SK-N-SH treated with all-trans-retinoic acid at 6 μM for 48 hours (cell line): ENCODE measurements at regions not wholly inside any gene's neighbourhood (a gene's known extent, or its start where the extent isn't known, plus 50 kb on each side); places are given as distances from the start of the nearest gene placed in this dataset.

ENCODE experiments used
- ATAC-seq: fragments of 200-7000 bp; cut with Tn5 transposase; 3 replicates; pipeline ENCODE4 v1.9.1; 2020; ENCODE audit warnings: mild to moderate bottlenecking, moderate library complexity
- ARNTL ChIP-seq: fragments of 450-650 bp; formaldehyde crosslinking; IDR thresholded peaks from 2 replicates; pipeline ENCODE4 v1.5.0; 2020; ENCODE audit warnings: low read depth, mild to moderate bottlenecking, moderate library complexity, borderline replicate concordance
- BACH2 ChIP-seq: fragments of 250-450 bp; sonication (Bioruptor Pico); IDR thresholded peaks from 2 replicates; pipeline ENCODE4 v1.9.0; 2021; ENCODE audit warnings: mild to moderate bottlenecking, borderline replicate concordance
- CREB5 ChIP-seq: fragments of 250-450 bp; sonication (Bioruptor Pico); IDR thresholded peaks from 2 replicates; pipeline ENCODE4 v1.5.1; 2020; ENCODE audit warnings: low read depth, mild to moderate bottlenecking, moderate library complexity
- CSDC2 ChIP-seq: fragments of 250-450 bp; sonication (Bioruptor Pico); IDR thresholded peaks from 2 replicates; pipeline ENCODE4 v1.5.0; 2020; ENCODE audit warnings: mild to moderate bottlenecking, moderate library complexity
- CSRNP3 ChIP-seq: fragments of 250-450 bp; sonication (Bioruptor Pico); IDR thresholded peaks from 2 replicates; pipeline ENCODE4 v1.5.1; 2021; ENCODE audit warnings: mild to moderate bottlenecking, moderate library complexity
- ESRRG ChIP-seq: fragments of 250-450 bp; sonication (Bioruptor Pico); IDR thresholded peaks from 2 replicates; pipeline ENCODE4 v1.6.1; 2021; ENCODE audit warnings: mild to moderate bottlenecking
- GLIS3 ChIP-seq: fragments of 250-450 bp; sonication (Bioruptor Pico); IDR thresholded peaks from 2 replicates; pipeline ENCODE4 v1.5.0; 2020; ENCODE audit warnings: mild to moderate bottlenecking, moderate library complexity
- OSR1 ChIP-seq: fragments of 250-450 bp; sonication (Bioruptor Pico); IDR thresholded peaks from 2 replicates; pipeline ENCODE4 v1.8.0; 2022; ENCODE audit warnings: moderate library complexity, mild to moderate bottlenecking, inconsistent platforms
- PATZ1 ChIP-seq: fragments of 250-450 bp; sonication (Bioruptor Pico); IDR thresholded peaks from 2 replicates; pipeline ENCODE4 v1.8.0; 2020; ENCODE audit warnings: mild to moderate bottlenecking, moderate library complexity, borderline replicate concordance
- PPARA ChIP-seq: fragments of 250-450 bp; sonication (Bioruptor Pico); IDR thresholded peaks from 2 replicates; pipeline ENCODE4 v1.5.0; 2020; ENCODE audit warnings: mild to moderate bottlenecking, borderline replicate concordance
- RARB ChIP-seq: fragments of 250-450 bp; sonication (Bioruptor Pico); IDR thresholded peaks from 2 replicates; pipeline ENCODE4 v1.8.0; 2021; ENCODE audit warnings: mild to moderate bottlenecking, moderate library complexity
- SNAI2 ChIP-seq: fragments of 250-450 bp; sonication (Bioruptor Pico); IDR thresholded peaks from 2 replicates; pipeline ENCODE4 v1.5.0; 2020; ENCODE audit warnings: mild to moderate bottlenecking, moderate library complexity
- TCF4 ChIP-seq: fragments of 250-450 bp; sonication (Bioruptor Pico); IDR thresholded peaks from 2 replicates; pipeline ENCODE4 v1.8.0; 2021; ENCODE audit warnings: mild to moderate bottlenecking, moderate library complexity, borderline replicate concordance
- TOX ChIP-seq: fragments of 250-450 bp; sonication (Bioruptor Pico); IDR thresholded peaks from 2 replicates; pipeline ENCODE4 v1.8.0; 2021; ENCODE audit warnings: mild to moderate bottlenecking, moderate library complexity, borderline replicate concordance
- ZC3H10 ChIP-seq: fragments of 250-450 bp; sonication (Bioruptor Pico); IDR thresholded peaks from 2 replicates; pipeline ENCODE4 v1.5.1; 2021; ENCODE audit warnings: mild to moderate bottlenecking, moderate library complexity
- ZFP3 ChIP-seq: fragments of 250-450 bp; sonication (Bioruptor Pico); IDR thresholded peaks from 2 replicates; pipeline ENCODE4 v1.5.0; 2020; ENCODE audit warnings: mild to moderate bottlenecking, moderate library complexity
- ZFP30 ChIP-seq: fragments of 450-650 bp; formaldehyde crosslinking; IDR thresholded peaks from 2 replicates; pipeline ENCODE4 v1.5.0; 2022; ENCODE audit warnings: mild to moderate bottlenecking, moderate library complexity
- ZNF565 ChIP-seq: fragments of 450-650 bp; formaldehyde crosslinking; conservative IDR thresholded peaks from 2 replicates; pipeline ENCODE4 v1.5.0; 2020; ENCODE audit warnings: low read depth, mild to moderate bottlenecking, moderate library complexity
- ZNF70 ChIP-seq: fragments of 450-650 bp; formaldehyde crosslinking; IDR thresholded peaks from 2 replicates; pipeline ENCODE4 v1.5.0; 2020; ENCODE audit warnings: mild to moderate bottlenecking, moderate library complexity
- ZNF8 ChIP-seq: fragments of 450-650 bp; formaldehyde crosslinking; IDR thresholded peaks from 2 replicates; pipeline ENCODE4 v1.5.0; 2020; ENCODE audit warnings: mild to moderate bottlenecking, moderate library complexity
- TF ChIP-seq, protein P1 (sequence below): fragments of 250-450 bp; sonication (Bioruptor Pico); IDR thresholded peaks from 2 replicates; pipeline ENCODE4 v1.8.0; 2021; ENCODE audit warnings: low read depth, mild to moderate bottlenecking, moderate library complexity, borderline replicate concordance
- TF ChIP-seq, protein P2 (sequence below): fragments of 250-450 bp; sonication (Bioruptor Pico); IDR thresholded peaks from 2 replicates; pipeline ENCODE4 v1.5.0; 2020; ENCODE audit warnings: mild to moderate bottlenecking, moderate library complexity

- TF ChIP-seq, protein P1, sequence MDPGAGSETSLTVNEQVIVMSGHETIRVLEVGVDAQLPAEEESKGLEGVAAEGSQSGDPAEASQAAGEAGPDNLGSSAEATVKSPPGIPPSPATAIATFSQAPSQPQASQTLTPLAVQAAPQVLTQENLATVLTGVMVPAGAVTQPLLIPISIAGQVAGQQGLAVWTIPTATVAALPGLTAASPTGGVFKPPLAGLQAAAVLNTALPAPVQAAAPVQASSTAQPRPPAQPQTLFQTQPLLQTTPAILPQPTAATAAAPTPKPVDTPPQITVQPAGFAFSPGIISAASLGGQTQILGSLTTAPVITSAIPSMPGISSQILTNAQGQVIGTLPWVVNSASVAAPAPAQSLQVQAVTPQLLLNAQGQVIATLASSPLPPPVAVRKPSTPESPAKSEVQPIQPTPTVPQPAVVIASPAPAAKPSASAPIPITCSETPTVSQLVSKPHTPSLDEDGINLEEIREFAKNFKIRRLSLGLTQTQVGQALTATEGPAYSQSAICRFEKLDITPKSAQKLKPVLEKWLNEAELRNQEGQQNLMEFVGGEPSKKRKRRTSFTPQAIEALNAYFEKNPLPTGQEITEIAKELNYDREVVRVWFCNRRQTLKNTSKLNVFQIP (CRISPR knock-in tag), result no peak
- TF ChIP-seq BACH2 (CRISPR knock-in tag) (no peak), SNAI2 (CRISPR knock-in tag) (no peak)
- no peak for ATAC-seq
These were observed 216.6 kb downstream of the SS18 start for GRCh38 chr18:25873833-25874232.

GRCh38 chr18:25866331-25866730, 224.1 kb downstream of the SS18 start:
- no peak for ATAC-seq
- TF ChIP-seq ZFP30 (CRISPR knock-in tag) (no peak), OSR1 (CRISPR knock-in tag) (no peak), ZNF70 (CRISPR knock-in tag) (no peak), CSRNP3 (no peak), GLIS3 (CRISPR knock-in tag) (no peak), ARNTL (CRISPR knock-in tag) (no peak), TCF4 (CRISPR knock-in tag) (no peak), ZNF565 (CRISPR knock-in tag) (no peak), CREB5 (CRISPR knock-in tag) (no peak), TOX (no peak), CSDC2 (CRISPR knock-in tag) (no peak), PPARA (CRISPR knock-in tag) (no peak), RARB (CRISPR knock-in tag) (no peak), ZFP3 (CRISPR knock-in tag) (no peak), ZC3H10 (CRISPR knock-in tag) (no peak), SNAI2 (CRISPR knock-in tag) (no peak), ESRRG (CRISPR knock-in tag) (no peak)
- TF ChIP-seq, protein P2, sequence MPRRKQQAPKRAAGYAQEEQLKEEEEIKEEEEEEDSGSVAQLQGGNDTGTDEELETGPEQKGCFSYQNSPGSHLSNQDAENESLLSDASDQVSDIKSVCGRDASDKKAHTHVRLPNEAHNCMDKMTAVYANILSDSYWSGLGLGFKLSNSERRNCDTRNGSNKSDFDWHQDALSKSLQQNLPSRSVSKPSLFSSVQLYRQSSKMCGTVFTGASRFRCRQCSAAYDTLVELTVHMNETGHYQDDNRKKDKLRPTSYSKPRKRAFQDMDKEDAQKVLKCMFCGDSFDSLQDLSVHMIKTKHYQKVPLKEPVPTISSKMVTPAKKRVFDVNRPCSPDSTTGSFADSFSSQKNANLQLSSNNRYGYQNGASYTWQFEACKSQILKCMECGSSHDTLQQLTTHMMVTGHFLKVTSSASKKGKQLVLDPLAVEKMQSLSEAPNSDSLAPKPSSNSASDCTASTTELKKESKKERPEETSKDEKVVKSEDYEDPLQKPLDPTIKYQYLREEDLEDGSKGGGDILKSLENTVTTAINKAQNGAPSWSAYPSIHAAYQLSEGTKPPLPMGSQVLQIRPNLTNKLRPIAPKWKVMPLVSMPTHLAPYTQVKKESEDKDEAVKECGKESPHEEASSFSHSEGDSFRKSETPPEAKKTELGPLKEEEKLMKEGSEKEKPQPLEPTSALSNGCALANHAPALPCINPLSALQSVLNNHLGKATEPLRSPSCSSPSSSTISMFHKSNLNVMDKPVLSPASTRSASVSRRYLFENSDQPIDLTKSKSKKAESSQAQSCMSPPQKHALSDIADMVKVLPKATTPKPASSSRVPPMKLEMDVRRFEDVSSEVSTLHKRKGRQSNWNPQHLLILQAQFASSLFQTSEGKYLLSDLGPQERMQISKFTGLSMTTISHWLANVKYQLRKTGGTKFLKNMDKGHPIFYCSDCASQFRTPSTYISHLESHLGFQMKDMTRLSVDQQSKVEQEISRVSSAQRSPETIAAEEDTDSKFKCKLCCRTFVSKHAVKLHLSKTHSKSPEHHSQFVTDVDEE (CRISPR knock-in tag), result no peak
- TF ChIP-seq, protein P1 (CRISPR knock-in tag), result no peak

DNA sequence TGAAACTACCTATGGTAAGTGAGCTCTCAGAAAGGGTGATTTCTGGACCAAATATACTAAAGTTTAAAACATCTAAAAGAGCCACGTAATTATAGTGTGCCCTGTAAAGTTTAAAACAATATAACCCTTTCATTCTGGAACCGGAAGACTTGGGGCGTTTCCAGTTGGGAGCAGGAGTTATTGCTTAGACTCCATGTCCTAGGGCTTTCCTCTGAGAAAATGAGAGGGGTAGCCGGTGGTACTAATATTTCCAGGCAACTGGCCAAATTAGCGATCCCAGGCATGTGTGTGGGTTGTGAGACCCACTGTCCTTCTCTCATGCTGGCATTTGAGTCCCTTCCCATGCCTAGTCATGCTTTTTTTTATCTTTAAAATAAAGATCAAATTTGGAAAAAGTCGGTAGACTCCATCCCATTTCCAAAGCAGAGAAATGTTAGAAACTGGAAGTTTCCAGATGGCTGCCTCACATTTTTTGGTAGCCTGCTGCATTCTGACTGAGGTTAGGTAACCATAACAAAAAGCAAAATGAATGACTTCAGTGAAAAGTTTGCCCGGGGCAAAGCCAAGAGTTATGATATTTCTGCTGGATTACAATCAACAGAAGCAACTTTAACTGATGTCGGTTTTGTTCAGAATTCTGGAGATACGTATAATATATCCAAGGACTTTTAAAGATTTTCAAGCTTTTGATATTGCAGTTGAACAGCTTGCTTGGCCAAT, 227.4 kb downstream of the SS18 start:
- ATAC-seq, result no peak
- no peak for TF ChIP-seq ZC3H10 (CRISPR knock-in tag)
- no peak for TF ChIP-seq TCF4 (CRISPR knock-in tag)
- TF ChIP-seq ZNF8 (CRISPR knock-in tag), result no peak
- TF ChIP-seq CREB5 (CRISPR knock-in tag), result no peak
- TF ChIP-seq, protein P1 (CRISPR knock-in tag), result no peak
- TF ChIP-seq PATZ1 (CRISPR knock-in tag), result no peak
- TF ChIP-seq ESRRG (CRISPR knock-in tag), result no peak
